ENCODE measurements at regions not wholly inside any gene's neighbourhood (a gene's known extent, or its start where the extent isn't known, plus 50 kb on each side); places are given as distances from the start of the nearest gene placed in this dataset.

DNA sequence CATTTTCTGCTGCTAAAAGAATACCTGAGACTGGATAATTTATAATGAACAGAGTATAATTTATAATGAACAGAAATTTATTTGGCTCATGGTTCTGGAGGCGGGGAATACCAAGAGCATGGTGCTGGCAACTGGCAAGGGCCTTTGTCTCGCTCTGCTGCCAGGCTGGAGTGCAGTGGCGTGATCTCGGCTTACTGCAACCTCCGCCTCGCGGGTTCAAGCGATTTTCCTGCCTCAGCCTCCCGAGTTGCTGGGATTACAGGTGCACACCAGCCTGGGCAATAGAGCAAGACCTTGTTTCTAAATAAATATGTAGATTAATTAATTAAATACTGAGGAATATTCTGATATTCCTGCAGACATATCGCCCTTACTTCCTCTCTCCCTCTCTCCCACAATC is 1610.8 kb downstream of the SUCLG1 start:
- no peaks in the 10 kb centered on the region for H3K4me1 ChIP-seq (ENCODE audit: control insufficient read depth in 2 of 3, insufficient read depth in 2 of 3, low read depth in 1 of 3, low read length in 3 of 3)
- H3K9me3 ChIP-seq (ENCODE audit: control insufficient read depth in 2 of 3, insufficient read depth in 1 of 3, low read length in 3 of 3) = no peaks in the 10 kb centered on the region
- no peak overlapping the region for H3K4me3 ChIP-seq (ENCODE audit: low read length in 3 of 3)
- no peaks in the 10 kb centered on the region for H3K36me3 ChIP-seq (ENCODE audit: control insufficient read depth in 2 of 3, insufficient read depth in 3 of 3, low read length in 3 of 3)
- TF ChIP-seq, protein P1, sequence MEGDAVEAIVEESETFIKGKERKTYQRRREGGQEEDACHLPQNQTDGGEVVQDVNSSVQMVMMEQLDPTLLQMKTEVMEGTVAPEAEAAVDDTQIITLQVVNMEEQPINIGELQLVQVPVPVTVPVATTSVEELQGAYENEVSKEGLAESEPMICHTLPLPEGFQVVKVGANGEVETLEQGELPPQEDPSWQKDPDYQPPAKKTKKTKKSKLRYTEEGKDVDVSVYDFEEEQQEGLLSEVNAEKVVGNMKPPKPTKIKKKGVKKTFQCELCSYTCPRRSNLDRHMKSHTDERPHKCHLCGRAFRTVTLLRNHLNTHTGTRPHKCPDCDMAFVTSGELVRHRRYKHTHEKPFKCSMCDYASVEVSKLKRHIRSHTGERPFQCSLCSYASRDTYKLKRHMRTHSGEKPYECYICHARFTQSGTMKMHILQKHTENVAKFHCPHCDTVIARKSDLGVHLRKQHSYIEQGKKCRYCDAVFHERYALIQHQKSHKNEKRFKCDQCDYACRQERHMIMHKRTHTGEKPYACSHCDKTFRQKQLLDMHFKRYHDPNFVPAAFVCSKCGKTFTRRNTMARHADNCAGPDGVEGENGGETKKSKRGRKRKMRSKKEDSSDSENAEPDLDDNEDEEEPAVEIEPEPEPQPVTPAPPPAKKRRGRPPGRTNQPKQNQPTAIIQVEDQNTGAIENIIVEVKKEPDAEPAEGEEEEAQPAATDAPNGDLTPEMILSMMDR (IDR thresholded peaks at IDR 0.05; ENCODE audit: borderline replicate concordance, extremely low read depth, insufficient read depth) = no peak
- H3K27me3 ChIP-seq (ENCODE audit: control insufficient read depth, insufficient read depth, low read length) = no peaks in the 10 kb centered on the region
- H3K27ac ChIP-seq (ENCODE audit: low read depth in 2 of 2, low read length in 2 of 2) = no peak overlapping the region
- FAIRE-seq (no peak), DNase-seq (no peak)
- no peak overlapping the region for H3K9ac ChIP-seq (ENCODE audit: low read length in 3 of 3)
- intact Hi-C loops (cut with DNase I) = no loop called here

GRCh38 chr2:82839036-82839435 is 1620.0 kb downstream of the SUCLG1 start:
- Histone ChIP-seq H3K36me3 (ENCODE audit: control insufficient read depth in 2 of 3, insufficient read depth in 3 of 3, low read length in 3 of 3) (no peaks in the 10 kb centered on the region), H3K9me3 (ENCODE audit: control insufficient read depth in 2 of 3, insufficient read depth in 1 of 3, low read length in 3 of 3) (no peaks in the 10 kb centered on the region), H3K27ac (ENCODE audit: low read depth in 2 of 2, low read length in 2 of 2) (no peak overlapping the region), H3K27me3 (ENCODE audit: control insufficient read depth, insufficient read depth, low read length) (no peaks in the 10 kb centered on the region), H3K4me1 (ENCODE audit: control insufficient read depth in 2 of 3, insufficient read depth in 2 of 3, low read depth in 1 of 3, low read length in 3 of 3) (no peaks in the 10 kb centered on the region), H3K9ac (ENCODE audit: low read length in 3 of 3) (no peak overlapping the region), H3K4me3 (ENCODE audit: low read length in 3 of 3) (no peak overlapping the region)
- TF ChIP-seq, protein P1 (IDR thresholded peaks at IDR 0.05; ENCODE audit: borderline replicate concordance, extremely low read depth, insufficient read depth) = no peak
- DNase-seq (peak in 1 of 5 donors; percentile 4), FAIRE-seq (no peak)
- intact Hi-C loops (cut with DNase I) = no loop called here

GRCh38 chr2:82837588-82838304 is 1621.3 kb downstream of the SUCLG1 start:
- H3K27ac ChIP-seq (ENCODE audit: low read depth in 2 of 2, low read length in 2 of 2) = no peak overlapping the region
- no peaks in the 10 kb centered on the region for H3K9me3 ChIP-seq (ENCODE audit: control insufficient read depth in 2 of 3, insufficient read depth in 1 of 3, low read length in 3 of 3)
- intact Hi-C loops (cut with DNase I) = no loop called here
- no peak overlapping the region for H3K4me3 ChIP-seq (ENCODE audit: low read length in 3 of 3)
- H3K4me1 ChIP-seq (ENCODE audit: control insufficient read depth in 2 of 3, insufficient read depth in 2 of 3, low read depth in 1 of 3, low read length in 3 of 3) = no peaks in the 10 kb centered on the region
- TF ChIP-seq, protein P1 (IDR thresholded peaks at IDR 0.05; ENCODE audit: borderline replicate concordance, extremely low read depth, insufficient read depth) = no peak
- no peak overlapping the region for H3K9ac ChIP-seq (ENCODE audit: low read length in 3 of 3)
- FAIRE-seq (no peak), DNase-seq (no peak)
- no peaks in the 10 kb centered on the region for H3K36me3 ChIP-seq (ENCODE audit: control insufficient read depth in 2 of 3, insufficient read depth in 3 of 3, low read length in 3 of 3)
- H3K27me3 ChIP-seq (ENCODE audit: control insufficient read depth, insufficient read depth, low read length) = no peaks in the 10 kb centered on the region

GRCh38 chr2:82834893-82835292 is 1624.2 kb downstream of the SUCLG1 start:
- no peak for DNase-seq
- FAIRE-seq = no peak
- H3K27me3 ChIP-seq (ENCODE audit: control insufficient read depth, insufficient read depth, low read length) = no peaks in the 10 kb centered on the region
- no peak overlapping the region for H3K4me3 ChIP-seq (ENCODE audit: low read length in 3 of 3)
- no peaks in the 10 kb centered on the region for H3K4me1 ChIP-seq (ENCODE audit: control insufficient read depth in 2 of 3, insufficient read depth in 2 of 3, low read depth in 1 of 3, low read length in 3 of 3)
- intact Hi-C loops (cut with DNase I) = no loop called here
- H3K9me3 ChIP-seq (ENCODE audit: control insufficient read depth in 2 of 3, insufficient read depth in 1 of 3, low read length in 3 of 3) = no peaks in the 10 kb centered on the region
- no peak overlapping the region for H3K27ac ChIP-seq (ENCODE audit: low read depth in 2 of 2, low read length in 2 of 2)
- H3K36me3 ChIP-seq (ENCODE audit: control insufficient read depth in 2 of 3, insufficient read depth in 3 of 3, low read length in 3 of 3) = no peaks in the 10 kb centered on the region
- H3K9ac ChIP-seq (ENCODE audit: low read length in 3 of 3) = no peak overlapping the region
- TF ChIP-seq, protein P1 (IDR thresholded peaks at IDR 0.05; ENCODE audit: borderline replicate concordance, extremely low read depth, insufficient read depth) = no peak
